Calu3 (cell line): ENCODE measurements at regions not wholly inside any gene's neighbourhood (a gene's known extent, or its start where the extent isn't known, plus 50 kb on each side); places are given as distances from the start of the nearest gene placed in this dataset.

Experiments
- BruUV-seq: library from RNA; stranded (reverse); fragments of 400-500 nt; replicated peaks from 2 replicates; lab custom pipeline; 2021; lab: Mats Ljungman, UMichigan
- CTCF ChIA-PET: fragments of 300-600 bp; sonication (Branson Sonifier 250); formaldehyde crosslinking; loops from one replicate; lab custom pipeline; 2022; ENCODE audit warnings: antibody characterized with exemption; lab: Charles Lee
- DNase-seq: peaks from one replicate; pipeline ENCODE4 v3.0.0; 2022
- H3K27ac Mint-ChIP-seq: one replicate; pipeline ENCODE4 v1.8.0; 2022; ENCODE audit warnings: mixed read lengths; ENCODE audit not compliant: unreplicated experiment
- H3K27me3 Mint-ChIP-seq: one replicate; pipeline ENCODE4 v1.8.0; 2022; ENCODE audit warnings: mixed read lengths; ENCODE audit not compliant: unreplicated experiment
- H3K36me3 Mint-ChIP-seq: one replicate; pipeline ENCODE4 v1.8.0; 2022; ENCODE audit warnings: mild to moderate bottlenecking, moderate library complexity, mixed read lengths; ENCODE audit not compliant: insufficient read depth, unreplicated experiment
- H3K4me1 Mint-ChIP-seq: one replicate; pipeline ENCODE4 v1.8.0; 2022; ENCODE audit warnings: mild to moderate bottlenecking, low read depth, mixed read lengths; ENCODE audit not compliant: unreplicated experiment
- H3K4me3 Mint-ChIP-seq: one replicate; pipeline ENCODE4 v1.8.0; 2022; ENCODE audit warnings: mild to moderate bottlenecking, low read depth, moderate library complexity, mixed read lengths; ENCODE audit not compliant: unreplicated experiment
- H3K9me3 Mint-ChIP-seq: one replicate; pipeline ENCODE4 v1.8.0; 2022; ENCODE audit warnings: low read depth, mixed read lengths; ENCODE audit not compliant: unreplicated experiment
- CTCF ChIP-seq: fragments of 200-600 bp; IDR thresholded peaks from one replicate; pipeline ENCODE4 v1.8.0; 2022; ENCODE audit warnings: antibody characterized with exemption; ENCODE audit not compliant: unreplicated experiment
- intact Hi-C: fragments of 100-400 bp; cut with micrococcal nuclease; formaldehyde crosslinking; loops from one replicate; pipeline ENCODE4 v1.10.0; 2022; ENCODE audit not compliant: unreplicated experiment

GRCh38 chrX:65127842-65128241 lies 151.6 kb upstream of the ZC4H2 start:
- H3K9me3 Mint-ChIP-seq: peaks cover 29% of the 10 kb centered on the region
- no peaks in the 10 kb centered on the region for H3K36me3 Mint-ChIP-seq
- no peak for DNase-seq
- H3K4me1 Mint-ChIP-seq: no peaks in the 10 kb centered on the region
- BruUV-seq: no TSS peak
- no peak overlapping the region for H3K4me3 Mint-ChIP-seq
- H3K27me3 Mint-ChIP-seq: no peaks in the 10 kb centered on the region
- CTCF ChIA-PET: no interaction called here
- intact Hi-C loops: no loop called here
- no peak overlapping the region for H3K27ac Mint-ChIP-seq
- no peak for TF ChIP-seq CTCF

- DNase-seq: no peak
- H3K36me3 Mint-ChIP-seq: no peaks in the 10 kb centered on the region
- no peak overlapping the region for H3K4me3 Mint-ChIP-seq
- no peaks in the 10 kb centered on the region for H3K27me3 Mint-ChIP-seq
- H3K4me1 Mint-ChIP-seq: no peaks in the 10 kb centered on the region
- no peak for TF ChIP-seq CTCF
- peaks cover 15% of the 10 kb centered on the region for H3K9me3 Mint-ChIP-seq
- BruUV-seq: no TSS peak
- CTCF ChIA-PET: no interaction called here
- intact Hi-C loops: no loop called here
- no peak overlapping the region for H3K27ac Mint-ChIP-seq
These were observed 122.6 kb upstream of the ZC4H2 start for GRCh38 chrX:65098851-65099250.

GRCh38 chrX:65093658-65094057 lies 117.4 kb upstream of the ZC4H2 start:
- no peaks in the 10 kb centered on the region for H3K4me1 Mint-ChIP-seq
- no peak for TF ChIP-seq CTCF
- no TSS peak for BruUV-seq
- H3K36me3 Mint-ChIP-seq: no peaks in the 10 kb centered on the region
- no peak for DNase-seq
- intact Hi-C loops: no loop called here
- H3K27ac Mint-ChIP-seq: no peak overlapping the region
- CTCF ChIA-PET: no interaction called here
- H3K4me3 Mint-ChIP-seq: no peak overlapping the region
- peaks cover 5% of the 10 kb centered on the region for H3K9me3 Mint-ChIP-seq
- no peaks in the 10 kb centered on the region for H3K27me3 Mint-ChIP-seq

GRCh38 chrX:65073233-65073632 lies 97.0 kb upstream of the ZC4H2 start:
- no peak for DNase-seq
- H3K36me3 Mint-ChIP-seq: no peaks in the 10 kb centered on the region
- intact Hi-C loops: no loop called here
- TF ChIP-seq CTCF: no peak
- H3K4me1 Mint-ChIP-seq: no peaks in the 10 kb centered on the region
- H3K9me3 Mint-ChIP-seq: peaks cover 24% of the 10 kb centered on the region
- no TSS peak for BruUV-seq
- CTCF ChIA-PET: no interaction called here
- H3K4me3 Mint-ChIP-seq: no peak overlapping the region
- no peak overlapping the region for H3K27ac Mint-ChIP-seq
- H3K27me3 Mint-ChIP-seq: no peaks in the 10 kb centered on the region
